Amniotic stem cell (primary cell): ENCODE measurements at regions not wholly inside any gene's neighbourhood (a gene's known extent, or its start where the extent isn't known, plus 50 kb on each side); places are given as distances from the start of the nearest gene placed in this dataset.

Source experiments
- DNase-seq: peaks from one replicate; lab custom pipeline; 2025; lab: John Stamatoyannopoulos, UW

DNA sequence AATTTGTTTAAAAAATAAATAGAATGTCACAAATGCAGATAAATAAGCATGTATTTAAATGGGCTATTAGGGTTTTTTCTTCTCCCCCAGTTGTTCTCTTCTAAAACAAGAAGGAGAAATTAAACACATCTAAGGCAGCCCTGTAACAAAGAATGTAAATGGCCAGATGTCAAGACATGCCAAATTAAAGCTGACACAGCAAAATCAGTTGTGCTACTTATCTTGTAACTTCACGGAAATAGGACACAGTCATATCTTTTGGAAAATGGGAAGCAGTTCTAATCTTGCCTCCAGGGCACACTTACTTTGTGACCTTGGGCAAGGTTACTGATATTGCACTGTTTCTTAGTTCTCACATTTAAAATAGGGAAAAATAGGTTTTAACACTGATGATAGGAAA, 200.1 kb upstream of the NRXN1 start:
- DNase-seq = no peak

DNA sequence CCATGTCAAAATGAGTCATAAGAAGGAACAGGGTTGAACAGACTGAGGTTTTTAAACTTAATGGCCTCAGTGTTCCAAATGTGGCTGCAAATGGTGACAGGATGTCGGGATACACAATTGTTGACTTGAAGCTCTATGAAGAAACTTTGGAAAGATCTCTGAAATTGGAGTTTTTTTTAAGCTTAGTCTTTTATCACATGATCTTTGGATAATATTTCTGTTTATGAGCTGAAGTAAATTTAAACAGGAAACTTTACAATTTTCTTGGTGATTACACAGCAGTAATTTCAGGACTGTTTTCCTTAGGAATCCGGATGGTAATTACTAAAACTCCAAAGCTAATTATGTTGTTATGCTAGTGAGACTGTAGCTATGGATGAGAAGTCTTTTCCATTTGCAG, 199.1 kb upstream of the NRXN1 start:
- DNase-seq = no peak

DNA sequence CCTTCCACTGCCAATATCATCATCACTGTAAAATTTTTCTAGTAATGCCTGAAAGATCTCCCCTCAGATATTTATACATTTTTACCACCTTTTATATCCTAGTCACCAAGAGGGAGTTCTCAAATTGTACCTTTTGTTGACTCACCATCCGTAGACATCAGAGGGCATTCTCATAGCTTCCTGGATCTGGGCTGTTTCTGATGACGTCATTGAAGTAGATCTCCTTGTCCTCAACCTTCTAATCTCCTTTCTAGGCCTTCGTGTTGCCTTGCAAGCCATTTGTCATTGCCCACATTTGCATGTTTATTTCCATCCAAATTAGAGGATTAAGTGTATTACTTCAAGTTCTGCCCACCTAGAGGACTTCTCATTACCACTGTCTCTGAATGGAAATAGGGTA, 193.4 kb upstream of the NRXN1 start:
- no peak for DNase-seq

DNA sequence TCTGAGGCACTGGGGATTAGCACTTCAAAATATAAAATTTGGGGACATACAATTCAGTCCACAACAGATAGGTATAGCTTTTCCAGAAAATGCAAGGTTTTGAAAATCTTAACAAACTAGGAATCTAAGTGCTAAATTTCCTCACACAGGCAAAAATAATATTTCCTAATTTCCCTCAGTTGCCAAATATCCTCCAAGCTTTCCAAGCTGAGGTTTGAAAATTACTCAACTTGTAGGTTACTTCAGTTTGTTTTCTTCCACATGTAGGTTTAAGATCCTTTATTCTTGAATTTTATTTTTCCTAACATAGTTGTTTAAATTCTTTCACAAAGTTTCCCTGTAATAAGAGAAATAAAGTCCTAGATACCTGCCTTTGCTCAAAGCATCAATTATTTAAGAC, 192.9 kb upstream of the NRXN1 start:
- no peak for DNase-seq

DNA sequence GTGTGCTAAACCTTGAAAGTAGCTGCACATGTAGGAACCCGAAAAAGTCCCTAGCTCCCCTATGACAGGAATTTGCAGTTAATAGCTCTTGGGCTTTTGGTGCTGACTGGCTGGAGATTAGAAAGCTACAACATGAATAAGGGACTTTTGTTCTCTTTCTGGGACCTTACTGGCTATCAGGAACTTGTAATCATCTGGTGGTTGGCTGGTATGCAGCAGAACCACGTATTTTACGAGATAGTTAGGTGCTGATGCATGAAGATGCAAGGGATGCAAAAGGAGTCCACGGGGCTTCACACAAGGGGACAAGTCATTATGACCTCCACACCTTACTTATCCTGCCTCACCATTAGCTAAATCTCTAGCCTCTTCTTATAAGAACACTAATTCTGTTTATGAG, 190.2 kb upstream of the NRXN1 start:
- DNase-seq = no peak

DNA sequence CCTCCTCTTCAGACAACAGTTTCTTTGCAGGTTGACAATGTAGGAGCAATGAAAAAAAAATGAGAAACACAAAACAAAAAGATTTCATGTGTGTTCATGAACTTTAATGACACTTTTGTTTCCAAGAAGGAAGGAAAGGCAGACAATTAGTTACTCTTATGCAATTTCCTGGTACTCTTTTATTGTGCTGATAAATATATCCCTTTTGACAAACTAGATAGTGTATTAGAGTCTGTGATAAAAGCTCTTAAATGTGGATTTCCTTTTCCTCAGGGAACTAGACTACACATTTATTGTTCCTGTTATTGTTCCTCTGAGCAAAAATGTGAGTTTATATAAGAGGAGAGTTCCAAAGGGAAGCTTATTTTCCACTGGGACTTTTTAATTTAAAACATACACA, 188.7 kb upstream of the NRXN1 start:
- DNase-seq = no peak

DNA sequence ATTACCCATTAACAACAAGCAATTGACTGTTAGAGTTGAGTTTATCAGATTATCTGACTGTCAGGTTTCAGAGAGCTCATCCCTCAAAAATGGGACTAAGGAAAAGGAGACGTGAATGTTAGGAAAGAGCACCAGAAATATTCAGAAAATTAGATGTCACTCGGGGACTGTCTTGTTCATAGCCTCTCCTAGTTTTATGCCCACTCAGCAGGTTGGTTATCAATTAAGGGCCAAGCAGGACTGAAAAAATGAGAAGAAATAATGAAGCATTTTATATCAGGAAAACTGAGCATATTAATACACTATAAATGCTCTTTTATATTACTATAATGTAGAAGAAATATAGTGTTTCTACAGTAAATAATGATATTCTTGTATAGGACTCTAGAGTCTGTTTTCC, 188.1 kb upstream of the NRXN1 start:
- no peak for DNase-seq

DNA sequence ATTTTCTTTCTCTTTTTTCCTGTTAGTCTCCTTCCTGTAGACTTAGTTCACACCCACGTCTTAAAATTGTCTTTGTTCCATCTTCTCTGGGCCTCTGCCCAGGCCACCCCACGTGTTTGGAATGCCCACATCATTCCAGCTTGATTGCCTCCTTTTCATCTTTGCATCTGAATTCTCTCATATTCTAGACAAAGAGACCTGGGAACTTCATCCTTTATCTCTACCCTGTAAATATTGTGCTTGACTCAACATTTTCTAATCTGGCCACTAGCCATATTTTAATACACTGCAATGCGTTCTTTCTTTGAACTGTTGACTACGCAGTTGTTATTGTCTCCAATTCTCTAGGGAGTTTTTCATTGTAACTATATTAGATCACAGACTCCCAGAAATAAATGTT, 187.5 kb upstream of the NRXN1 start:
- no peak for DNase-seq

DNA sequence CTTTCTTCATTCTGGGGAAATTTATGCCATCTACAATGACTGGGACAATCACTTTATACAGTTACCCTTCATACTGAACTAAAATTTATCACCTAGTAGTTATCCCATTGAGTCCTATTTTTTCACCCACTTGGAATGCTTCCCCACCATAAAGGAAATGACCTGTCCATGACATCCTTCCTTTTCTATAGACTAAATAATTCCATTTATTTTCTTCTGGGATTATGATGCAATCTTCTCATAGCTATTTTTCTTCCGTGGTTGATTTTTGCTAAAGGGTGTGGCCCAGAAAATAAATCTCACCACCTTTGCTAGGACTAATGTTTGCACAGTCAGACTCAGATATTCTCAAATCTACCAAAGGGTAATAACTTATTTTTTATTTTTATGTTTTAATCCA, 186.1 kb upstream of the NRXN1 start:
- no peak for DNase-seq

DNA sequence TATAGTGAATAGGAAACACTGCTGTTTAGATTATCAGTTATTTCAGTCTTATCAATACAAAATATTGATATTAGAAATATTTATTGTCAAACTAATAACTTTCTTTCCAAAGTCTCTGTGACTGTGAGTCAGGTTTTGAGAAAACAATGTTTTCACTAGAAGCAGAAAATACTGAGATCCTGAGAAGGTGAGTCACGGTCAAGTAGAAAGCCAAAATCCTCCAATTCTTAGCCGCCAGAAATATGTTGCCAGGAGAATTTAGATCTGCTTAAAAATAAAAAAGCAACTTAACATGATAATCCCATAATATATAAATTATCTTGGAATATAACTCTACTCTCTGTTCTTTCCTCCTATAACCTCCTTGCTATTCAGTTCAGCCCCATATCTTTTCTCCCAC, 181.9 kb upstream of the NRXN1 start:
- no peak for DNase-seq

DNA sequence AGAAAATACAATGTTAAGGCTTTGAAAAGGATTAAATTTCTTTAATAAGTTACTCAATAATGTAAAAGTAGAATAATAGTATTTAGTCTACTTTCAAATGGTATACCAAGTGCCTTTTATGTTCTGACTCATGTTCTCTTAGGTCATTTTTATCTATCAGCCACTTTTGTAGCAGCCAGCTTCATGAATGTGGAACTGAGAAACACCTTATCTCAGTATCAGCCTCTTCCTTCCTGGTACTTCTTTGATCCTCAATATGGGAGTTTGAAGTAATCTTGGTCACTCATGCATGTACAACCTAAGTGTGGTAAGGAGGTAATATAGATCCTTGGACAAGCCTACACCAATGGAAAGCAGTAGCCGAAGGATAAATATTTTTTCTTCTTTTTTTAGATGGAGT, 180.4 kb upstream of the NRXN1 start:
- no peak for DNase-seq

DNA sequence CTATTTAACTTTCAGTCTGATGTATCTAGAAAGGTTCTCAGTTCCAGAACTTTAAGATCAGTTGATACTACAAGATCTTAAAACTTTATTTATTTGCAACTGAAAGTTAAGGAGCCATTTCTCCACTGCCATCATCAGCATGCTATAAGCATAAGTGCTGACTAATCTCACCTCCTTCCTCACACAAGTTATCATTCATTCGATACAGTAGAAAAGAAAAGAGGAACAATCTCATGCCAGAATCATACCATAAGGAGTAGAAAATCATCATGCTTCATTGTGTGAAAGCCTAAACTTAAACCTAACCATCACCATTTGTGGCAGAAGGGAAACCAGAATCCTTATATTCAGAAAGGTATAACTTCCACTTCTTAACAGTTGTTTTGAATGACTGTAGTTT, 176.6 kb upstream of the NRXN1 start:
- DNase-seq = no peak

DNA sequence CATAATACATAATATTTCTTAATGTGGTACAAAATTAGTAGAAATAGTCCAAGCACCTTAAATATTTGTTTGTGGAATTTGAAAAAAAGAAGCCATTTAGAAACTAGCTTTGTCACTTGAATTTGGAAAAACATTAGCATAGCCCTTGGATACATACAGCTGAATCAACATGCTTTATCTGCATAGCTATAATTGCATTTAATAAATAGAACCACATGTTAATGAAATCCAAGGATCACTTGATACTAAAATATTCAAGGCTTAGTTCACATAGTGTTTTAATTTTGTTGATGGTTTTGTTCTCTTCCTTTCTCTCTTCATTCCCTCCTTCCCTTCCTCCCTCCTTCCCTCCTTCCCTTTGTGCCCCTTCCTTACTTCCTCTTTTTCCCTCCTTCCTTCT, 169.4 kb upstream of the NRXN1 start:
- DNase-seq = no peak

DNA sequence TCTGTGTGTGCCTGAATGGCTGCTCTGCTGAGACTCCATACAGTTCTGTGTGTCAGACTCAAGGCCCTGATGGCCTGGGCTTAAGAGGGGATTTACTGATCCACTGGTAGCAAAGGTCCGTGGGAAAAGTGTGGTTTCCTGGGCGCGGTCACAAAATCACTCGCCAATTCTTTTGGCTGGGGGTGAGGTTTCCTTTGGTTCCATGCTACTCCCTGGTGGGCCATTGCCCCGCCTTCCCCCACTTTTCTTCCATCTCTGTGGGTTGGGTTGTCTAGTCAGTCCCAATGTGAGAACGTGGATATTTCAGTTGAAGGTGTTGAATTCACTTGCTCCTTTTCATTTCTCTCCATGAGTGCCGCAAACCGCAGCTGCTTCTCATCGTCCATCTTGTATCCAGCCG, 162.7 kb upstream of the NRXN1 start:
- no peak for DNase-seq

DNA sequence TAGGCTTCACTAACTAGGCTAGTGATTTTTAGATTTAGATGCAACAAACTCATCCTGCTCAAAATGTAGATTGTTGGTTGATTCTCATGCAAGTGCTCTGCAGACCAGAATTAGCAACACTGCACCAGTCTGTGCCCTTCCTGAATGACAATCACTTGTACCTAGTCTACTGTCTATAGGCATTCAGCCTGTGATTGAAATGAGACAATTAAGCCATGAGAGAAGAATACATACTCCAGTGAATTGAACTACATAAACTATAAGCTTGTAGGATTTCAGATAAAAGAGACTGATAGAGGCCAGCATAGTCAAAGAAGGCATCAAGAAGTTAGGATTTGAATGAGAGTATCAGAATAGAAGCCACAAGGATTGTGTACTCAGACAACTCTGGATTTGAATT, 138.3 kb upstream of the NRXN1 start:
- no peak for DNase-seq

DNA sequence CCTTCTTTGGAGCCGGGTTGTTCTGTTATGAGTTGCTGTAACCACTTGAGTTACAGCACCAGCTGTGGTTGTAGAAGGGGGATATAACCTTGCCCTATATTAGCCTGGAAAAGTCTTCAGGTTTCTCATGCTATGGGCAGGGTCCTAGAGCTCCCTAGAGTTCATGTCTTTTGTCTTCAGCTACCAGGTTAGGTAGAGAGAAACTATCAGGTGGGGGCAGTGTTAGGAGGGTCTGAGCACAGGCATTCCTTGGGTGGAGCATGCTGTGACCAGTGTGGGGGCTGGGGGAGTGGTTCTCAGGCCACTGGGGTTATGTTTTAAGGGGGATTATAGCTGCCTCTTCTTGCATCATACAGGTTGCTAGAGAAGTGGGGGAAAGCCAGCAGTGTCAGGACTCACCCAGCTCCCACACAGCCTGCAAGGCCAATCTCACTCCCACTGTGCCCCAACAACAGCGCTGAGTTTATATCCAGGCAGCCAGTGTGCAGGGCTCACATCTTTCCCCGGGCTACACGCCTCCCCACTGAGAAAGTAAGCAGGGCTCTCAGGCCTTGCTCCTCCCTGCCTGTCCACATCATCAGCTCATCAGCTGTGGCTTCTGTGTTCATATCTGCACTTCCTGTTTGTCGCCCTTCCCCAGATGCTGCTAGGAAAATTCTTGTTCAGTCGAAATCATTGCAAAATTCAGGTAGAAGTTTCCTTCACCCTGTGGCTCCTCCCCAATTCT, 133.8 kb upstream of the NRXN1 start:
- DNase-seq = no peak

DNA sequence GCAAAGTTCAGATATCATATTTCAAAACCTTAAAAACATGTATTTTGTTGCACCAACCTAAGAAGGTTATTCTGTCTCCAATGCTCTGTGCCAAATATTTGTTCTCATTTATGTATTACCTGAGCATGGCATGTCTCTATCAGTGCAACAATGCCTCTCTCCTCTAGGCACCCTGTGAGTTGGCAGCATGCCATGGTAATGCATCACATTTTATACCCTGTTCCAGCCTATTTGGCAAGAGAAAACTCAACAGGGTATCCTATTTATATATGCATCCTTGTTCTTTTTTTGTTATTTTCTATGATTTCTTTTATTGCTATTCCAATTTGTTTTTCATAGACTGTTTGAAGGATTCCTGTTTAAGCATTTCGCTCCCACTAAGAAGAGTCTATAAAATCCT, 126.3 kb upstream of the NRXN1 start:
- DNase-seq = no peak

DNA sequence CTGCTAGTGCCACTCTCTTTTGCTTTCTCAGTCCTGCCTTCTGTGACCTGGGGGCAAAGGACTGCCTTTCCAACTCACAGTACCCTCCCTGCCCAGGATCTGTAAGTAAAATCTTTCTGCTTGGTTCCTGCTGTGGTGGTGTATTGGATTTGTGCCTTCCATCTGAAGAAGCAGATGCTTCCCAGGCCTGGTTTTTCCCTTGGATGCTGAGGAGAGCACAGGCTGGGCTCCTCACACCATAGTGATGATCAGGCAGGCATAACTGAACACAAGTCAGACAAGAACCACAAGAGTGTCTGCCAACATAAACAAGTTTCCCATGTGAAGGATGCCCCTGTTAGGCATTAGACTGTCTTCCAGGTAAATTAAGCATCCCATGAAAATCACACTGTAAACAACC, 121.3 kb upstream of the NRXN1 start:
- DNase-seq = no peak

DNA sequence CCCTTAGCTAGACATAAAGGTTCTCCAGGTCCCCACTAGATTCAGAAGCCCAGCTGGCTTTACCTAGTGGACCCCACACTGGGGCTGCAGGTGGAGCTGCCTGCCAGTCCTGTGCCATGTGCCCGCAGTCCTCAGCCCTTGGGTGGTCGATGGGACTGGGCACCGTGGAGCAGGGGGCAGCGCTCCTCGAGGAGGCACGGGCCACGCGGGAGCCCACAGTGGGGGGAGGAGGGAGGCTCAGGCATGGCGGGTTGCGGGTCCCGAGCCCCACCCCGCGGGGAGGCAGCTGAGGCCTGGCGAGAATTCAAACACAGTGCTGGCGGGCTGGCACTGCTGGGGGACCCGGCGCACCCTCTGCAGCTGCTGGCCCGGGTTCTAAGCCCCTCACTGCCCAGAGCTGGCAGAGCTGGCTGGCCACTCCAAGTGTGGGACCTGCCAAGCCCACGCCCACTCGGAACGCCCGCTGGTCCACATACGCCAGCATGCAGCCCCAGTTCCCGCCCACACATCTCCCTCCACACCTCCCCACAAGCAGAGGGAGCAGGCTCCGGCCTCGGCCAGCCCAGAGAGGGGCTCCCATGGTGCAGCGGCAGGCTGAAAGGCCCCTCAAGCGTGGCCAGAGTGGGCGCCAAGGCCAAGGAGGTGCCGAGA, 119.7 kb upstream of the NRXN1 start:
- no peak for DNase-seq

DNA sequence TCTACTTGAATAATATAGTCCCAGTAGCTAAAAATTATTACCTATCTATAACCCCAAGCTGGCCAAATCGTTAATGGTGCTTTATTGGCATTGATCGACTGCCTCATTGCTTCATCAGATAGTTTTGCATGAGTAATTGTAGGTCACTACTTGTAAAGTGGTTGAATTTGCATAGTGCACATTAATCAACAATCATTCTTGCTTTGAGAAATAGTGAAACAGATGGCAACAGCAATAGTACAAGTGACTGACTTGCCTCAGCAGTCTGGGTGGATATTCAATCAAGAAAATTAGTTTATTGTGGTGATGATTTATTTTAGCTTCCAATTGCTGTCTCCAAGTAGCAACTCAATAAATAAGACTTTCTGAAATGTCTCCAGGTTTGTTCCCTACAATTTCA, 117.8 kb upstream of the NRXN1 start:
- DNase-seq = no peak

DNA sequence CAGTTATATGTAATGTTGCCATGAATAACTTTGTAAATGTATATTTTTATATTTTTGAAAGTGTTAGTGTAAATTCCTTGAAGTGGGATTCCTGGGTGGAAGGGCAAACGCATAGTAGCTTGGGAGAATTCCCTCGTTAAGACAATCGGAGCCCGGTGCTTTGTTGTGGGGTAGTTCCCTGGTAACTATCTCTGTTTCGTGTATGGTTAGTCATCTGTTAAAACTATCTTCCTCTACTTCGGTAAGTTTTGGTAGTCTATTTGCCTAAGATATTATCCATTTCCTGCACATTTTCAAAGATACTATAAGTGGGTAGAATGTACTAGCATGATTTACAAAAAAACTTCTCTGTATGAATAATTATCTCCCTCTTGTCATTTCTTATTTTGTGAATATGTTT, 113.8 kb upstream of the NRXN1 start:
- DNase-seq = no peak

DNA sequence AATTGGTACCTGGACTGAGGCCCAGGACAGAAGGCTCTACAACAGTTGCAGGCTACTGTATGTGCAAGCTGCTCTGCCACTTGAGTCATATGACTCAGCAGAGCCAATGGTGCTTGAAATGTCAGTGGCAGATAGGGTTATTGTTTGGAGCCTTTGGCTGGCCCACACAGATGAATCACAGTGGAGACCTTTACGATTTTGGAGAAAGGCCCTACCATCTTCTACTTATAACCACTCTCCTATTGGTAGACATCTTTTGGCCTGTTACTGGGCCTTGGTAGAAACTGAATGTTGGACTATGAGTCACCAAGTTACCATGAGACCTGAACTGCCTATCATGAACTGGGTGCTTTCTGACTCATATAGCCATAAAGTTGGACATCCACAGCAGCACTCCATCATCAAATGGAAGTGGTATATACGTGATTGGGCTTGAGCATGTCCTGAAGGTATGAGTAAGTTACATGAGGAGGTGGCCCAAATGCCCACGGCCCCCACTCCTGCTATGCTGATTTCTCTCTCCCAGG, 88.9 kb upstream of the NRXN1 start:
- no peak for DNase-seq

DNA sequence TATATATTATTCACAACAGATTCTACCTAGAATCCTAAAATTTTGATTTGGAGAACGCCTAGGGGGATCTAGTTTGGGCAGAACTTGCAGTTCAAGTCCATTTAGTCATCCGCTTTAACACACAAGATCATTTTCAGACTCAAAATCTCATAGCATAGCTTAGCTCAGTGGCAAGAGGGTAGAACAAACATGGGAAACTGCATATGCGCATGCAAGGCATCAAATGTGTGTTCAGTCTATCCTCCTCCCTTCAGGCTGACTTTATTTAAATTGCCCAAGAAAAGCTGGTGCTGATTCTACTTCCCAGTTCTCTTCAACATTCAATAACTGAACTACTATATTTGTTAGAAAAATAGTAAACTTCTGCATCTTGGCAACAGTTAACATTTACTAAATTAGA, 79.6 kb upstream of the NRXN1 start:
- no peak for DNase-seq

DNA sequence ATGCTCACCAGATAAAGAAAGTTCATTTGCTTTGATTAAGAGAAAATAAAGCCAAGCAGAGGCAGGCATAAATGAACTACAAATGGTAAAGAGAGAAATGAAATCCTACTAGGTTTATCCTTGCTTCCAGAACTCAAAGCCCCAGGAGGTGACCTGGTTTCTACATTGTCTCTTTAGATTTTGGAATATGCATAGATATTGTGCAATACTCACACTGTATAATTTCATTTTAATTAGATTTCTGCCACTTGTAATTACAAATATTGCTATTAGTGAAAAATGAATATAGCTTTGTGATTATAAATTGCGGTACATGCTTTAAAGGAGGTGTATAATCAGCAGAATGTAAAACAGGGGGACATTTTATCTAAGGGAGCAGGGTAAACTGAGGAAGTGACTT, 76.9 kb upstream of the NRXN1 start:
- no peak for DNase-seq
